SU-DHL-6 (cell line): ENCODE measurements at regions not wholly inside any gene's neighbourhood (a gene's known extent, or its start where the extent isn't known, plus 50 kb on each side); places are given as distances from the start of the nearest gene placed in this dataset.

Experiments
- CTCF ChIP-seq: fragments of 200-600 bp; sonication (generic); IDR thresholded peaks from one replicate; pipeline ENCODE4 v1.5.1; 2017; ENCODE audit warnings: antibody characterized with exemption, mild to moderate bottlenecking, low read length, moderate library complexity; ENCODE audit not compliant: insufficient read depth, poor library complexity, severe bottlenecking
- EZH2phosphoT487 ChIP-seq: fragments of 200-600 bp; sonication (generic), shearing (Covaris generic); conservative IDR thresholded peaks from 2 replicates; pipeline ENCODE4 v1.6.1; 2018; ENCODE audit warnings: mild to moderate bottlenecking, antibody characterized with exemption, low read length, moderate library complexity, mixed read lengths

DNA sequence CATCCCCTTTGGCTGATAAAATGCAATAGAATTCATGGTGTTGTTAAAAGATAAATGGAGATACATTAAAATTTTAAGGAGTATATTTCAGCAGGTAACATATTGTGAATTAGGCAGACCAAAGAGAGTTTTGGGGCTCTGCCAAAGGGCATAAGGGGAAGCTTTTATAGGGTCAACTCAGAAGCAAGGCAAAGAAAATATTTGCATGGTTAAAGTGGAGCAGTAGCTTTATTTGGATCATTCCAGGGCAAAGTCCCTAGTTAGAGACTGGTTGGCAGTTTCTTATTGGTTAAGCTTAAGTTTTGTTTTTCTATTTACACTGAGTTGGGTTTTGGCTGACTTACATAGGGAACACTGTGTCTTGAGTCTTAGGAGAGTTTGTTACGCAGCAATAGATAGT, 75.1 kb upstream of the CA10 start:
- no peak for TF ChIP-seq CTCF
- no peak for TF ChIP-seq EZH2phosphoT487
